ENCODE measurements at regions not wholly inside any gene's neighbourhood (a gene's known extent, or its start where the extent isn't known, plus 50 kb on each side); places are given as distances from the start of the nearest gene placed in this dataset.

GRCh38 chr12:77130193-77130592 is 64.8 kb upstream of the E2F7 start:
- no peak for DNase-seq (ENCODE audit: low read depth in 2 of 2)

- DNase-seq (ENCODE audit: low read depth in 2 of 2): no peak
Measured at GRCh38 chr12:77124767-77125166, 59.4 kb upstream of the E2F7 start.

GRCh38 chr12:77122661-77123060 is 57.3 kb upstream of the E2F7 start:
- no peak for DNase-seq (ENCODE audit: low read depth in 2 of 2)

GRCh38 chr12:77122236-77122635 is 56.9 kb upstream of the E2F7 start:
- DNase-seq (ENCODE audit: low read depth in 2 of 2): peak; percentile 48 to 96

- DNase-seq (ENCODE audit: low read depth in 2 of 2): peak; percentile 35 to 92
Measured at GRCh38 chr12:77120156-77121085, 55.1 kb upstream of the E2F7 start.

GRCh38 chr12:77118696-77119095 is 53.3 kb upstream of the E2F7 start:
- peak in 1 of 2 donors; percentile 39 for DNase-seq (ENCODE audit: low read depth in 2 of 2)

GRCh38 chr12:77116277-77116676 is 50.9 kb upstream of the E2F7 start:
- peak in 1 of 2 donors; percentile 75 for DNase-seq (ENCODE audit: low read depth in 2 of 2)

GRCh38 chr12:77115471-77115870 is 50.1 kb upstream of the E2F7 start:
- DNase-seq (ENCODE audit: low read depth in 2 of 2): no peak
